Tibial nerve (tissue), 4 donors: ENCODE measurements at regions not wholly inside any gene's neighbourhood (a gene's known extent, or its start where the extent isn't known, plus 50 kb on each side); places are given as distances from the start of the nearest gene placed in this dataset.

Experiments used
- CTCF ChIP-seq, 5 experiments: fragments of 200-600 bp in 3 of 5; fragments of 450-650 bp in 2 of 5; sonication (generic) in 3 of 5; IDR thresholded peaks; one replicate each; pipeline ENCODE4 v1.5.1; 2016 to 2019; ENCODE audit warnings: antibody characterized with exemption in 5 of 5, mild to moderate bottlenecking in 3 of 5, moderate library complexity in 2 of 5
- EP300 ChIP-seq, 2 donors: sonication (generic); formaldehyde crosslinking; IDR thresholded peaks; one replicate each; pipeline ENCODE4 v1.6.1; 2017; ENCODE audit warnings: antibody characterized with exemption in 2 of 2, mild to moderate bottlenecking in 1 of 2
- POLR2A ChIP-seq, 2 donors: fragments of 450-650 bp; IDR thresholded peaks; one replicate each; pipeline ENCODE4 v1.6.1; 2017; ENCODE audit warnings: antibody characterized with exemption in 2 of 2, mild to moderate bottlenecking in 2 of 2, moderate library complexity in 2 of 2

GRCh38 chr1:24985737-24986136 lies 55.7 kb upstream of the RUNX3 start:
- TF ChIP-seq CTCF (IDR thresholded peaks at IDR 0.05): no peak
- TF ChIP-seq POLR2A (IDR thresholded peaks at IDR 0.05): no peak
- no peak for TF ChIP-seq EP300 (IDR thresholded peaks at IDR 0.05)
